ENCODE measurements at regions not wholly inside any gene's neighbourhood (a gene's known extent, or its start where the extent isn't known, plus 50 kb on each side); places are given as distances from the start of the nearest gene placed in this dataset.

DNA sequence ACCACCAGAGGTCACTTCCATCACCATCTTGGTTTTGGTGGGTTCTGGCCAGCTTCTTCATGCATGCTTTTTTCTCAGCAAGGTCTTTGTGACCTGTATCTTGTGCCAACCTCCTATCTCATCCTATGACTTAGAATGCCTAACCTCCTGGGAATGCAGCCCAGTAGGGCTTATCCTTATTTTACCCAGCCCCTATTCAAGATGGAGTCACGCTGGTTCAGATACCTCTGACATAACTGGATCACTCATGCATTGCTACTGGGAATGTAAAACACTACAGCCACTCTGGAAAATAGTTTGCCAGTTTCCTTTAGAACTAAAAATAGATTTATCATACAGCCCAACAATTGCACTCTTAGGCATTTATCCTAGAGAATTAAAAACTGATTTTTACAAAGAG, 219.2 kb downstream of the IRS1 start:
- Histone ChIP-seq H3K27ac (no peak overlapping the region), H3K4me1 (replicated peaks in 1 of 2) (no peaks in the 10 kb centered on the region), H3K4me3 (no peak overlapping the region)
- in situ Hi-C loops (cut with MboI; ENCODE audit: low pct_unique_long_range_greater_than_20kb in 2 of 9, low sequenced_read_pairs in 9 of 9, unreplicated experiment in 9 of 9): no loop called here
- WGBS, 10 experiments: 83 to 100% (median 100%) methylated on average over 1 of the region's 1 CpG; no CpG with 5 or more reads in 4 of the 10 experiments
- no peak for ATAC-seq (replicated peaks in 6 of 8)

GRCh38 chr2:226579519-226579918, 220.1 kb downstream of the IRS1 start:
- Histone ChIP-seq H3K27ac (no peak overlapping the region), H3K4me1 (replicated peaks in 1 of 2) (no peaks in the 10 kb centered on the region), H3K4me3 (no peak overlapping the region)
- in situ Hi-C loops (cut with MboI; ENCODE audit: low pct_unique_long_range_greater_than_20kb in 2 of 9, low sequenced_read_pairs in 9 of 9, unreplicated experiment in 9 of 9): no loop called here
- 38 to 100% (median 82%) methylated on average over 1 to 2 of the region's 2 CpGs for WGBS, 10 experiments
- no peak for ATAC-seq (replicated peaks in 6 of 8)

DNA sequence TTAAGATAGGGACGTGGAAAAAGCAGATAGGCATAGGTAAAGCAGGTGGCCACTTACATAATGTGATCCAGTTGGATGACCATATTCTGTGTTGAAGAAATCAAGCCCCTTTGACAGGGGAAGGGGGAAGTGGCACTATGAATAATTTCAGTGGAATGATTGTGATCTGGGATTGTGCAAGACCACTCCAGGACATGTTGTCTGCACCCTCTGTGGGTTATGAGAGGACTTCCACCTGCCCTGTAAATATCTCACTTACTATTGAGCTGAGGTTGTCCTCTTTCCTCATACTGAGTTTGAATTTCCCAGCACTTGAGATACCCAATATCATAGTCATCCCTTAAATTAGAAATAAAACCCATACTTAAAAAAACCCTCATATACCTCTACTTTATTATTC, 220.7 kb downstream of the IRS1 start:
- ATAC-seq (replicated peaks in 6 of 8): no peak
- WGBS, 10 experiments: 60 to 100% (median 83%) methylated on average over 1 of the region's 1 CpG; no CpG with 5 or more reads in 3 of the 10 experiments
- Histone ChIP-seq H3K4me1 (replicated peaks in 1 of 2) (no peaks in the 10 kb centered on the region), H3K4me3 (no peak overlapping the region), H3K27ac (no peak overlapping the region)
- in situ Hi-C loops (cut with MboI; ENCODE audit: low pct_unique_long_range_greater_than_20kb in 2 of 9, low sequenced_read_pairs in 9 of 9, unreplicated experiment in 9 of 9): no loop called here

DNA sequence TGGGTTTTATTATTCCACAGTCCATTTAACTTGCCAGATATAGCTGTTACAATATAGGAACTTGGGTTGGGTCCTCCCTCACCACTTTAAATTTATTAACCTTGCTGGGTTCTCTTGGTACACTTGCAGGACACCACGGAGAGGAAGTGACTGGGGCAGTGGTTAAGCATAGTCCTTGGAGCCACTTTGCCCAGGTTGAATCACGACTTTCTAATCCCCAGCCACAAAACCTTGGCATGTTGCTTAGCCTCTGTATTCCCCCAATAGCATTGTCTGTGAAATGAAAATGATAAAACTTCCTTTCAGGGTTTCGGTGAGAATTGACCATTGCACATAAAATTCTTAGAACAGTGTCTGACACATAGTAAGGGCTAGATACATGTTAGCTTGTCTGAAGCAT, 221.2 kb downstream of the IRS1 start:
- Histone ChIP-seq H3K27ac (no peak overlapping the region), H3K4me3 (no peak overlapping the region), H3K4me1 (replicated peaks in 1 of 2) (no peaks in the 10 kb centered on the region)
- WGBS, 10 experiments: 40 to 100% (median 85%) methylated on average over 1 to 3 of the region's 3 CpGs; no CpG with 5 or more reads in 3 of the 10 experiments
- in situ Hi-C loops (cut with MboI; ENCODE audit: low pct_unique_long_range_greater_than_20kb in 2 of 9, low sequenced_read_pairs in 9 of 9, unreplicated experiment in 9 of 9): no loop called here
- no peak for ATAC-seq (replicated peaks in 6 of 8)

GRCh38 chr2:226575928-226576327, 223.7 kb downstream of the IRS1 start:
- in situ Hi-C loops (cut with MboI; ENCODE audit: low pct_unique_long_range_greater_than_20kb in 2 of 9, low sequenced_read_pairs in 9 of 9, unreplicated experiment in 9 of 9): no loop called here
- no peak overlapping the region for H3K27ac ChIP-seq
- H3K4me3 ChIP-seq: no peak overlapping the region
- H3K4me1 ChIP-seq (replicated peaks in 1 of 2): no peaks in the 10 kb centered on the region
- ATAC-seq (replicated peaks in 6 of 8): no peak
- 60 to 100% (median 70%) methylated on average over 1 to 4 of the region's 4 CpGs; no CpG with 5 or more reads in 1 of the 10 experiments for WGBS, 10 experiments

- in situ Hi-C loops (cut with MboI; ENCODE audit: low pct_unique_long_range_greater_than_20kb in 2 of 9, low sequenced_read_pairs in 9 of 9, unreplicated experiment in 9 of 9): no loop called here
- Histone ChIP-seq H3K27ac (no peak overlapping the region), H3K4me3 (no peak overlapping the region), H3K4me1 (replicated peaks in 1 of 2) (no peaks in the 10 kb centered on the region)
- ATAC-seq (replicated peaks in 6 of 8): no peak
These were observed 226.5 kb downstream of the IRS1 start for GRCh38 chr2:226573158-226573557.

- no peak for ATAC-seq (replicated peaks in 6 of 8)
- Histone ChIP-seq H3K4me3 (no peak overlapping the region), H3K27ac (no peak overlapping the region), H3K4me1 (replicated peaks in 1 of 2) (no peaks in the 10 kb centered on the region)
- WGBS, 10 experiments: 70 to 100% (median 81%) methylated on average over 1 to 5 of the region's 5 CpGs; no CpG with 5 or more reads in 2 of the 10 experiments
- in situ Hi-C loops (cut with MboI; ENCODE audit: low pct_unique_long_range_greater_than_20kb in 2 of 9, low sequenced_read_pairs in 9 of 9, unreplicated experiment in 9 of 9): no loop called here
These were observed 235.0 kb downstream of the IRS1 start for GRCh38 chr2:226564667-226565066.

- in situ Hi-C loops (cut with MboI; ENCODE audit: low pct_unique_long_range_greater_than_20kb in 2 of 9, low sequenced_read_pairs in 9 of 9, unreplicated experiment in 9 of 9): no loop called here
- WGBS, 10 experiments: 33 to 100% (median 100%) methylated on average over 1 of the region's 1 CpG; no CpG with 5 or more reads in 5 of the 10 experiments
- Histone ChIP-seq H3K4me1 (replicated peaks in 1 of 2) (no peaks in the 10 kb centered on the region), H3K27ac (no peak overlapping the region), H3K4me3 (no peak overlapping the region)
- ATAC-seq (replicated peaks in 6 of 8): no peak
These were observed 237.7 kb downstream of the IRS1 start for GRCh38 chr2:226561962-226562361.

DNA sequence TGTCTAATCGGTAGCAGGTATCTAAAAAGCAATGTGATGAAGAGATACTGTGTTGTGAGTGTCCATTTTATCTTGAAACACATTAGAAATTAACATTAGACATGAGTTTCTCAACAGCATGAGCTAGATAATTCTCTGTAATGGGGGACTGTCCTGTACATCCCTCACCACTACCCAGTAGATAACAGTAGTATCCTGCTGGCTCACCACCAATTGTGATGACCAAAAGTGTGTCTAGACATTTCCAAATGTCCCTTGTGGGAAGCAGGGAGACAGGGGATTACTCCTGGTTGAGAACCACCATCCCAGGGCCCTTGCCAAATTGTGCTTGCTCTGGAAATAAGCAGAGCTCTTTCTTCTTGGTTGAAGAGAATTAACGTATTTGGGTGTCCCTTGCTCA, 239.3 kb downstream of the IRS1 start:
- Histone ChIP-seq H3K4me1 (replicated peaks in 1 of 2) (no peaks in the 10 kb centered on the region), H3K4me3 (no peak overlapping the region), H3K27ac (no peak overlapping the region)
- in situ Hi-C loops (cut with MboI; ENCODE audit: low pct_unique_long_range_greater_than_20kb in 2 of 9, low sequenced_read_pairs in 9 of 9, unreplicated experiment in 9 of 9): no loop called here
- WGBS, 10 experiments: 29 to 100% (median 90%) methylated on average over 1 to 2 of the region's 2 CpGs; no CpG with 5 or more reads in 1 of the 10 experiments
- ATAC-seq (replicated peaks in 6 of 8): no peak

GRCh38 chr2:226559536-226559935, 240.1 kb downstream of the IRS1 start:
- ATAC-seq (replicated peaks in 6 of 8): no peak
- in situ Hi-C loops (cut with MboI; ENCODE audit: low pct_unique_long_range_greater_than_20kb in 2 of 9, low sequenced_read_pairs in 9 of 9, unreplicated experiment in 9 of 9): no loop called here
- Histone ChIP-seq H3K27ac (no peak overlapping the region), H3K4me1 (replicated peaks in 1 of 2) (no peaks in the 10 kb centered on the region), H3K4me3 (no peak overlapping the region)
- WGBS, 10 experiments: 53 to 100% (median 91%) methylated on average over 1 to 2 of the region's 2 CpGs; no CpG with 5 or more reads in 1 of the 10 experiments

GRCh38 chr2:226558418-226558817, 241.2 kb downstream of the IRS1 start:
- 56 to 100% (median 81%) methylated on average over 1 to 5 of the region's 5 CpGs; no CpG with 5 or more reads in 2 of the 10 experiments for WGBS, 10 experiments
- ATAC-seq (replicated peaks in 6 of 8): no peak
- H3K4me3 ChIP-seq: no peak overlapping the region
- in situ Hi-C loops (cut with MboI; ENCODE audit: low pct_unique_long_range_greater_than_20kb in 2 of 9, low sequenced_read_pairs in 9 of 9, unreplicated experiment in 9 of 9): no loop called here
- no peaks in the 10 kb centered on the region for H3K4me1 ChIP-seq (replicated peaks in 1 of 2)
- no peak overlapping the region for H3K27ac ChIP-seq

DNA sequence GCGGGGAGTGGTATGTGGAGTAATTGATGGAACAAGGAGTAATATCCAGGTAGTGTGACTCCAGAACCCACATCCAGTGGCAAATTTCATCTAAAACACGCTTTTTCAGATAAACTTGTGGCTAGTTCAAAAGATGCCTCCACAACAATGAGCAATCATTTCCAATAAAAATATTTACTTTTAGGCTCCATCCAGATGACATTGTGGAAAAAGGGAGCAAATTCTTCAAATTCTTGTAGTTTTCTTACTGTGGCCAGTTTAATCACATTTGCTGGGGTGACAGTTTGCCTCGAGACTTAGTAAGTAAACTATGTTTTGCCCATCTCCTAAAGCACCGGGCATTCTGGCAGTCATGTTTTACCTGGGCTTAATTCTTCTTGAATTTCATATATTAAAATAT, 243.6 kb downstream of the IRS1 start:
- Histone ChIP-seq H3K4me1 (replicated peaks in 1 of 2) (peaks cover 0 to 3% of the 10 kb centered on the region in 2 donors), H3K27ac (no peak overlapping the region), H3K4me3 (no peak overlapping the region)
- in situ Hi-C loops (cut with MboI; ENCODE audit: low pct_unique_long_range_greater_than_20kb in 2 of 9, low sequenced_read_pairs in 9 of 9, unreplicated experiment in 9 of 9): no loop called here
- 61 to 100% (median 90%) methylated on average over 1 to 4 of the region's 4 CpGs for WGBS, 10 experiments
- no peak for ATAC-seq (replicated peaks in 6 of 8)

GRCh38 chr2:226554701-226555100, 244.9 kb downstream of the IRS1 start:
- Histone ChIP-seq H3K4me1 (replicated peaks in 1 of 2) (peaks cover 0 to 3% of the 10 kb centered on the region in 2 donors), H3K4me3 (no peak overlapping the region), H3K27ac (no peak overlapping the region)
- 36 to 100% (median 75%) methylated on average over 1 of the region's 1 CpG; no CpG with 5 or more reads in 2 of the 10 experiments for WGBS, 10 experiments
- ATAC-seq (replicated peaks in 6 of 8): no peak
- in situ Hi-C loops (cut with MboI; ENCODE audit: low pct_unique_long_range_greater_than_20kb in 2 of 9, low sequenced_read_pairs in 9 of 9, unreplicated experiment in 9 of 9): no loop called here

- Histone ChIP-seq H3K27ac (no peak overlapping the region), H3K4me3 (no peak overlapping the region), H3K4me1 (replicated peaks in 1 of 2) (peaks cover 0 to 3% of the 10 kb centered on the region in 2 donors)
- no peak for ATAC-seq (replicated peaks in 6 of 8)
- in situ Hi-C loops (cut with MboI; ENCODE audit: low pct_unique_long_range_greater_than_20kb in 2 of 9, low sequenced_read_pairs in 9 of 9, unreplicated experiment in 9 of 9): no loop called here
- WGBS, 10 experiments: 66 to 100% (median 86%) methylated on average over 1 to 3 of the region's 3 CpGs
These were observed 246.3 kb downstream of the IRS1 start for GRCh38 chr2:226553333-226553732.
